ENCODE measurements at regions not wholly inside any gene's neighbourhood (a gene's known extent, or its start where the extent isn't known, plus 50 kb on each side); places are given as distances from the start of the nearest gene placed in this dataset.

DNA sequence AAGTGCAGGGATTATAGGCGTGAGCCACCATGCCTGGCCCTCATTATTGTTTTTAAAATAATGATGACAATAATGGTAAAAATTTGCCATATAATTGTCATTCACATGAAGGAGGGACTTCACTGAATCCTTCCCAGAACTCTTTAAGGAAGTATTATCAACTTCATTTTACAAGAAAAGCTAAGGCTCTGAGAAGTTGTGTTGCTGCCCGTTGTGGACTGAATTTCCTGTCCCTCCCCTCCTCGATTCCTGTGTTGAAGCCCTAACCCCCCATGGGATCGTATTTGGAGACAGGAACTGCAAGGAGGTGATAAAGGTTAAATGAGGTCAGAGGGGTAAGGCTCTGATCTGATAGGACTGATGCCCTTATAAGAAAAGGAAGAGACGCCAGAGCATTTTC lies 458.0 kb downstream of the HAPSTR1 start:
- ATAC-seq (ENCODE audit: poor library complexity) (no peak), DNase-seq (no peak)
- intact Hi-C loops (cut with DNase I), result no loop called here

DNA sequence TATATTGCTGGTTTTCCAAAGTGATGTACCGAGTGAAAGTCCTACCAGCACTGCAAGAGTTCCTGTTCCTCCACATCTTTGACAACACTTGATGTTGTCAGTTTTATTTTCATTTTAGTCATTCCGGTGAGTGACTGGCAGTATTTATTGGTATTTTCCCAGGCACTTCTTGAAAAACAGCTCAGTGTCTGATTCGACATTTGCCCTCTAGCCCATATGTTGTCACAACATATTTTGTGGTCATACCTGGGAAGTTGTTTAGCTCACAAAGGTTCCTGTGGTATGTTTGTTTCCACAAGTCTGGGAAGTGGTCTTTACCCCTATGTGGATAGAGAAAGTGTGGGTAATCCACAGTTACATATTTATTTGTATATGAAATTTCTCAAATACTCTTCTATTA lies 463.6 kb downstream of the HAPSTR1 start:
- no peak for DNase-seq
- no peak for ATAC-seq (ENCODE audit: poor library complexity)
- intact Hi-C loops (cut with DNase I), result no loop called here

DNA sequence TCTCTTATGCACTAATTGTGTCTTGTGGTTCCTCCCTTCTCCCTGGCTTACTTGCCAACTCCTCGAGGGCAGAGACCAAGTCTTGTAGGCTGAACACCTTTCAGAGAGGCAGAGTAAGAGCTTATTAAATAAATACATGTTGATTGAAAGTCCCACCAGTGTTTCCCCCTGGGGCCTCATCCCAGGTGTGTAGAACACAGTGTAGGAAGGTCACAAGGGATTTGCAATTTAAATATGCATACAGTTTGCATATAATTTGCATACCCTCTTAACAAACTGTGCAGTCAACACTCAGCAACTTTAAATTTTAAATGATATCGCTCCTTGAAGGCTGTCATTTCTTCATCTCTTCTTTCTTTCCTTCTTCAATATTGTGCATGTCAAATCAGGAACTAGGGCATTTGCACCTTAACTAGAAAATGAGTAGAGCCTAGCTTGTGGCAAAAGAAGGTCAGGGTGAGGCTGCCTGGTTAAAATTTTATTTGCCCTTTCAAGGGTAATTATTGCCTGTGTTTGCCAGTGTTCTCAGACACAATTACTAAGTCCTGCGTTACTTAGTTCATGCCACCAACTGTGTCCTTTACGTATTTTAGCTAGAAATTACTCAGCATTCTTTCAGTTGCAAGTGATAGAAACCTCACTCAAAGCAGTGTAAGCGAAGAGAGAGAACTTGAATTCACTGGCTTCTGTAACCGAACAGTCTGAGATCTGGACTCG lies 465.7 kb downstream of the HAPSTR1 start:
- no peak for ATAC-seq (ENCODE audit: poor library complexity)
- intact Hi-C loops (cut with DNase I), result no loop called here

DNA sequence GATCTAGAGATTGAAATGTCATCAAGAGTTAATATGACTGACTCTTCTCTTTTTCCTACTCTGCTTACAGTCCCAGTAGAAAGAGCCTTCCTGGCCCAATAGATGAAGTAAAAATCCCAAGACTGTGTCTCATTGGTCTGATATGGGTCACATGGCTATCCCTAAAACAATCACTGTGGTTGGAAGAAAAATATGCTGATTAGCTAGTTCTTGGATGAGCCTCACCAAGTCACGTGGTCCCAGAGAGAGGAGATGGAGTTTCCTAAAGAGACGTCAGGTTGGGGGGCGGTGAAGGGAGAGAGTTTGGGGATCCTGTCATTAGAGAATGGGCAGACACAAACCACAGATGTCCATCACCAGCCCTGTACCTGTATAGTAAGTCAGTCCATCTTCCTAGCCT lies 466.3 kb downstream of the HAPSTR1 start:
- ATAC-seq (ENCODE audit: poor library complexity), result no peak

More for the DNA sequence above, 465.7 kb downstream of the HAPSTR1 start:
- no peak for DNase-seq

DNA sequence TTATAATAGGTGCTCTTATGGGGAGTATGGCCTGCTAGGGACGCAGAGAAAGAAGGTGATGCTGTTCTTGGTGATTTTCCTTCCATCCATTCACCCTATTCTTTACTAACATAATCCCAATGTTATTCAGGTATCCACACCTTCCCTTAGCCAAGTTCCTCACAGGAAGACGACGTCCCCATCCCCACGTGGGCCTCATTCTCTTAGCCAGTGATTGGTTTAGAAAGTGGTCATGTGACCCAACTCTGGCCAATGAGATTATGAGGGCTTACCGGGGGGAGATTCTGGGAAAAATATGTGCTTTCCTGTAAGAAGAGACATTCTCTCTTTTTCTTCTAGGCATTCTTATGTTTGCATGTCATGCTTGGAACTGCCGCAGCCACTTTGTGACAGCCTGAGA lies 474.7 kb downstream of the HAPSTR1 start:
- DNase-seq (no peak), ATAC-seq (ENCODE audit: poor library complexity) (no peak)
- intact Hi-C loops (cut with DNase I), result no loop called here

More for the DNA sequence above, 466.3 kb downstream of the HAPSTR1 start:
- intact Hi-C loops (cut with DNase I), result no loop called here
- no peak for DNase-seq

DNA sequence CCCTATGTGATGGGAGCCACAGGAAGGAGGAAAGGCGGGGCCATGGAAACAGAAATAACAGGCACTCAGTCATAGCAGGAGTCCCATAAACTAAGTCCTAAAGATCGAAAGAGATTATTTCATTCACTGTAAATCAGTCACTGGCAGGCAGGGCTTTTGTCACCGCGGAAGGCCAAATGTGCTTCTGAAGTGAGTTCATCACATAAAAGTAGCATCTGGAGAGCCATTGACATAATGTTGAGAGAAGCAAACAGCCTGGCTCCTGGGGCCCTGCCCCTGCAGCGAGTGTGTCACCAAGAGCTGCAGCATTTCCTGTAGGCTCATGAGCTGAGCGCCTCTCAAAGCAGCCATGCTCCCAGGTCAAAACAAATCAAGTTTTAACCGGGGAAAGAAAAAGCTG lies 476.2 kb downstream of the HAPSTR1 start:
- ATAC-seq (ENCODE audit: poor library complexity), result no peak
- intact Hi-C loops (cut with DNase I), result no loop called here
- DNase-seq, result no peak

DNA sequence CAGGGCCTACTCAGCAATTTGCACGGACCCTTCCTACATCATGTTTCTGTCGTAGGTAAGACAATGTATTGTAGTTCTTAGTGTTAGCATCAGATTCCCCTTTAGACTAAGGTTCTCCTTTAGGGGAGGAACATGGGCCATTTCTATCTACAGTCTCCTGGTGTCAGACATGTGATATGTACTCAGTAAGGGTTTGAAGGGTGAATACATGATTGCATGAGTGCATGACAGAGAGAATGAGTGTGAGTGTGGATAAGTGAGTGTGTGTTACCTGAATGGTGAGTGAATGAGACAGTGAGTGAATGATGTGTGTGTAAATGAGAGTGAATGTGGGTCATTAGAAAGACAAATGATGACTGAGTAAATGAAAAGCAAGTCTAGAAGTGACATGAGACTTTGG lies 476.8 kb downstream of the HAPSTR1 start:
- intact Hi-C loops (cut with DNase I), result no loop called here
- DNase-seq (no peak), ATAC-seq (ENCODE audit: poor library complexity) (no peak)

DNA sequence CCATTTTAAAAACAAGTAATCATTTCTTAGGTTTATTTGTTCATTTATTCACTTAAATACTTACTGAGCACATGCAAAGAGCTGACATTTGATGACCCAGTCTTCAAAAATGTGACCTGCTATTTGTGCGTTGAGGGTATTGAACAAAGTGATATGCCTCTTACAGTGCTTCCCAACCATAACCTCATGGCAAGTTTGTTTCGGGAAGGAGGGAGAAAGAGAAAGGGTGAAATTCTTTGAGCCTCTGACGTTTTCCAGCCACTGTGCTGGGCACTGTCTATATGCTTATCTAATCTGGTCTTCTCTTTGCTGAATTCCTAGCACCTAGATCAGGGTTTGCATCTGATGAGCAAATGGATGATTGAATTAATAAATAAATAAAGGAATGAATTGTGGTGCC lies 479.1 kb downstream of the HAPSTR1 start:
- DNase-seq, result no peak
- no peak for ATAC-seq (ENCODE audit: poor library complexity)
- intact Hi-C loops (cut with DNase I), result no loop called here

DNA sequence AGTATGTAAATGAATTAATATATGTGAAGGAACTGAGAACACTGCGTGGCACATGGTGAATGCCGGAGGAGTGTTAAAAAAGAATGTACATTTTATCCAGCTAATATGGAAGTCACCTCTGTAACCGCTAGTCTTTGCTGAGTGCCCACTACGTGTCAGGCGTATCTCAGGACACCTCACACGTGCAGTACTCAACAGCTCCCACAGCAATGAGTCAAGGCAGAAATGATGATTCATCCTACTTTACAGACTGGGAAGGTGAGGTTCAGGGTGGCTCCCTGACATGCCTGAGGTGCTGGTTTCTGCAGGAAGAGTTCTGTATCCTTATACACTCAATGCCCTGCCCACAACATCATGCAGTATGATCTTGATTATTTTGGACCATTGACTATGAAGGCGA lies 487.0 kb downstream of the HAPSTR1 start:
- DNase-seq (no peak), ATAC-seq (ENCODE audit: poor library complexity) (no peak)
- intact Hi-C loops (cut with DNase I), result no loop called here

DNA sequence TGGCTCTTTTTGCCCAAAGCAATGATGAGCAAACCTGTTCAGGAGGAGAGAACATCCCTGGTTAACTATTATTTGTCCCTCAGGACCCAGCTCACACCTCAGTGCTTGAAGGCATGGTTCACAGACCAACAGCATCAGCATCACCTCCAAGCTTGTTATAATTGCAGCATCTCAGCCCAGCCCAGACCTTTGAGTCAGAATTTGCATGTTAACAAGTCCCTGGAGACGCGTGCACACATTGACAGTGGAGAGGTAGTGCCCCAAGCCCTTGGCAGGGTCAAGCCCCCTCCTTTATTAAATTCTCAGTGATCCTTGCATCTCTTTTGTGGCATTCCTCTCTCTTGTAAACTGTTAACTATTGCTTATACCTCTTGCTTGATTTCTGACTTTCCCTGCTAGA lies 488.6 kb downstream of the HAPSTR1 start:
- DNase-seq, result no peak
- intact Hi-C loops (cut with DNase I), result no loop called here
- ATAC-seq (ENCODE audit: poor library complexity), result no peak

DNA sequence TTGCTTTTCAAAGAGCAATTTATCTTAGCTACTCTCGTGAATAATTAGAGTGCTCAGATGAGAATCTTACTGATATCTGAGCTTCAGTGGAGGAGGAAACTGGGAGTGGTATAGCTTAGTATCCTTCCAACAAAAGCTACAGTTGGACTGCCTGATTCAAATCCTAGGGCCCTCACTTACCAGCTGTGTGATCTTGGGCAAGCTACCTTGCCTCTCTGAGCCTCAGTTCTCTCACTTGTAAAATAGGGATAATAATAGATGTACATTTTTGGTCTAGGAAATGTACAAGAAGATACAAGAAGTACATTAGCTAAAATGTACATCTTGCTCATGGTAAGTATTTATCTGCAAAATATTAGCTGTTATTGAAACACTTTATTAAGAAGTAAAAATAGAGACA lies 502.0 kb downstream of the HAPSTR1 start:
- DNase-seq (no peak), ATAC-seq (ENCODE audit: poor library complexity) (no peak)
- intact Hi-C loops (cut with DNase I), result no loop called here

DNA sequence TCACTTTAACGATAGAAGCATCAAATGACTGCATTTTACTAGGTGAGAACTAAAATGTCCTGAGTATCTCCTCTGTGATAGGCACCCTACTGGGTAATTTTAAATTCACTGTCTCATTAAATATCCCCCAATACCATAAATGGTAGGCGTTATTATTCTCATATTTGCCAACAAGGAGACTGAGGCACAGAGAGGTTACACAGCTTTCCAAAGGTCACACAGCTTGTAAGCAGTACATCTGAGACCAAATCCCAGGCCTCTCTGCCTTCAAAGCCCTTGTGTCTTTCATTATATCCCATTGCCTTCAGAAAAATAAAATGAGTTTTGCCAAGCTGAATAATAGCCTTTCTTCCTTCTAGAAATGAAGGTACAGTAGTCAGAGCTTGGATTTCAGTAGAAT lies 502.6 kb downstream of the HAPSTR1 start:
- intact Hi-C loops (cut with DNase I), result no loop called here
- DNase-seq (no peak), ATAC-seq (ENCODE audit: poor library complexity) (no peak)

DNA sequence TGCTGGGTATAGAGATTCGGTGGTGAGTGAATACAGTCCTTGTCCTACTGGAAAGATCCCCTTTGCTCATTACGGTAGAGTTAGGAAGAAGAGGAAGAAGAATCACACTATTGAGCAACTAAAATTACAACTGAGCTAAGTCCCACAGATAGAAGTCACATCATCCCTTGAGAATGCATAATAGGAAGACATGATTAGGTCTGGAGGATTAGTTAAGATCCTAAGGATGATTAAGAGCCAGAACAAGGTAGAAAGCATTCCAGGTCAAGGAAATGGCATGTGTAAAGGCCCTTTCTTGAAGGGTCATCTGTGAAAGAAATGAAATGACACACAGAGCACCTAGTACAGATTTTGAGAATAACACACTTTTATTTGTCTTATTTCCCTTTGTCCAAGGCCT lies 503.5 kb downstream of the HAPSTR1 start:
- intact Hi-C loops (cut with DNase I), result no loop called here
- ATAC-seq (ENCODE audit: poor library complexity), result no peak
- DNase-seq, result no peak

DNA sequence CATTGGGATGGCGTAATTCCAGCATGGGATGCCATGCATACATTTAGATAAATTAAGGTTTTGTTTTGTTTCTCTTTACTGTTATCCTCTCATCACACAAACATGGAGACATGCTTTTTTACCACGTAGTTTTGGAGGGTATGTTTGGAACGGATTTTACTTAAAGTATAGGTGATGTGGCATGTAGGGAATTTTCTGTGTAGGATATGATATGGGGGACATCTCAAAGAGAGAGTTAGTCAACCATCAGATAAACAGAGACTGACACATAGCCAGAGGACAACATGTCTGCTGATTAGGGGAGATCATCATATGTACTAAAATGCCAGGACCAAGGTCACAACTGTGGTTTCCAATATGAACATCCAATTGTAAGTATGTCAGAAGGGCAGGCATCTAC lies 503.9 kb downstream of the HAPSTR1 start:
- ATAC-seq (ENCODE audit: poor library complexity) (no peak), DNase-seq (no peak)
- intact Hi-C loops (cut with DNase I), result no loop called here

DNA sequence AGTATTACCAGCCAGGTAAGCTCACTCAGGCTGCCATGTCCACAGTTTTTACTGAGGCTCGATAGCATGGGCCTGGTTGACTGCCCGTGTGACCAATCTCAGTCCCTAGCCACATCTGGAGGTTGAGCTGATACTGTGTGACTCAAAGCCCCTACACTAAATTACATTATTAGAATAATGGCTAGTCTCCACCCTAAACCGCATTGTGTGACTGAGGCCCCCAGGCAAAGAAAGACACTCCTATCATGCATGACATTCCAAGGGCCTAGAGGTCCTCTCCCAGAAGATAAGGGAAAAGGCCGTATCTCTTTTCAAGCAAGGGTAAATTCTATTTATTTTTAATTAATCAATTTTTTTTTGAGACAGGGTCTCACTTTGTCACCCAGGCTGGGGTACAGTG lies 505.3 kb downstream of the HAPSTR1 start:
- no peak for DNase-seq
- no peak for ATAC-seq (ENCODE audit: poor library complexity)
- intact Hi-C loops (cut with DNase I), result no loop called here

DNA sequence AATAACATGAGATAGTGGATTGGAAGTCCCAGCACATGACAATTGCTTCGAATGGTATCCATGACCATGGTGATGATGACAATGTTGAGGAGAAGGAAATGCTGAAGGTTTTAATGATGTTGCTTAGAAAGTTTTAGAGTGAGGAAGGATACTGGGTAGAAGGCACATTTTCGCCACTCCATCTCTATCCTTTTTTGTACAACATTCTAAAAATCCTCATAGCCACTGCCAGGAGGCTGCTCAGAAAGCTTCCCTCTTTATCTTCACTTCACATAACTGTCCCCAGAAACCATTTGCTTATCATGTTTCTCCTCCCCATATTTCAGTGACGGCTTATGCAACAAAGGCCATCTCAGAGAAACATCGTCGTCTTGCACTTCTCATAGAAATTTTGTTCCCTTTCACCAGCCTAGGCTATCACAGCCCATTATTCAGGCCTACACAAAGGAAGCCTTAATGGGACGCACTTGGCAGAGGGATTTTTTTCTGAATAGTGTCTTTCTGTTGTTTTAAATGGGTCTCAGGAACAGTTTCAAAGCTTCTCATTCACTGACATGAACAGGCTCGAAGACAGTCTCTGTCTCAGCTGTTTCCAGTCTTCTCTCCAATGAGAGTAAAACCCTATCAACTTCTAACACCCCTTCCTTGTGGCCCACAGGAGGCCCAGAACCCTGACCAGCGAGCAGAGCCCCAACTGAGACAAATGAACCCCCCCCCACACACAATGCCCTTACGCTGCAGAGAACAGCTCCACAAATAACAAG lies 506.7 kb downstream of the HAPSTR1 start:
- DNase-seq (no peak), ATAC-seq (ENCODE audit: poor library complexity) (no peak)
- intact Hi-C loops (cut with DNase I), result no loop called here

DNA sequence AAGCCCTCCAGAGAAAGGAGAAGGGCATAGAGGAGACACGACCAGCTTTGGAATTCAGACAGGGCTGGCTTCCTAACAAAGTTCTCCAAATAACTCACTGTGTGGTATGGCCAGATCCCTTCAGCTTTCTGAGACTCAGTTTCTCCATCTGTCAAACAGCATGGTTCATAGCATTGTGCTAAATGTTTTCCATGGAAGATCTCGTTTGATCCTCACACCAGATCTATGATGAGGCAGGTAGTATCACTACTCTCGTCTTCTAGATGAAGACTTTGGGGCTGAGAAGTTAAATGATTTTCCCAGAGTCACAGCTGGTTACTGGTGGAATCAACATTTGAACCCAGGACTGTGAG lies 507.3 kb downstream of the HAPSTR1 start:
- ATAC-seq (ENCODE audit: poor library complexity), result no peak
- intact Hi-C loops (cut with DNase I), result no loop called here

DNA sequence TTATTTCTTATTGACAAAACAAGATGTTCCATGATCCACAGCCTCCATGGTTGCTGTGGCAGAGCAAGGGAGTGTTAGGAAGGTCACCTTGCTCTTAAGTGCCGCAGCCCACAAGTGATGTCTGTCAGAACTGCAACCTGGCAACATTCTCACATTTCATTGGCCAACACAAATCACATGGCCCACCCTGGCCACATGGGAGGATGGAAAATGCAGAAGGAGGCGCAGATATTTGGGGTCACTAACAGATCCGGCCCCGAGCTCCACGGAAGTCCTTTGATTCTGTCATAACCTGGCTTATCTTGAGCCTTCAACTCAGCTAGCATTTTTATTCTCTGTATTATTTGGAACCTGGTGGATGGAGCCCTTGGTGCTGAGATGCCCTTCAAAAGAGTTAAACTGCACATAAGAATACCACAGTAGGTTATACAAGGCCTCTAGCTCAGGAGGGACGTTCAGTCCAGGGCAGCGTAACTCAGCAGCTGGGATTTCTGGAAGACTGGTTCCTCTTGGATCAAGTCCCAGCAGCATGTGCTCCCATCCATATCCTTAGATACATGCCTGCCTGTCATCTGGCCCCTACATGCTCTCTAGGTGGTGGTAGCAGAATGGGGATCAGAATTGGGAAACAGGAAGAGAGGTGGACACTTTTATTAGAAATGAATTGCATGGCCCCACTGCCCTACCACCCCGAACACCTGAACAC lies 508.1 kb downstream of the HAPSTR1 start:
- DNase-seq (no peak), ATAC-seq (ENCODE audit: poor library complexity) (no peak)
- intact Hi-C loops (cut with DNase I), result no loop called here

More for the DNA sequence above, 507.3 kb downstream of the HAPSTR1 start:
- DNase-seq, result no peak

DNA sequence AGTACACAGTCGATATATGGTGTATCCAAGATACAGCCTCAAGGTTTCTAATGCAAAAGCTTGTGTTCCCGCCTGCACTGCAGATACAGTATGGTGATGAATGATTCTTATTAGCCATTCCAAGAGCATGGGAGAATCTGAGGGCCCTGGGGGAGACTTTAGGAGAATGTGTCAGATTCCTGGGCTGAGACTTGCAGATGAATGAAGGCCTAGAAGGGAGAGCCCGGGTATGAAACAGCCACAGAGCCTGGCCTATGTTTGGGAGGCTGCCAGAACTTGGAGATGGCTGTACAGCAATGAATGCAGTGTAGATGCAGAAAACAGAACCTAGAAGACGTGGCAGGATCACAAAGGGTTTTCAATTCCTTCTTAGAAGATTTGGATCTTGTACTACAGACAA lies 510.7 kb downstream of the HAPSTR1 start:
- intact Hi-C loops (cut with DNase I), result no loop called here
- ATAC-seq (ENCODE audit: poor library complexity) (no peak), DNase-seq (no peak)

DNA sequence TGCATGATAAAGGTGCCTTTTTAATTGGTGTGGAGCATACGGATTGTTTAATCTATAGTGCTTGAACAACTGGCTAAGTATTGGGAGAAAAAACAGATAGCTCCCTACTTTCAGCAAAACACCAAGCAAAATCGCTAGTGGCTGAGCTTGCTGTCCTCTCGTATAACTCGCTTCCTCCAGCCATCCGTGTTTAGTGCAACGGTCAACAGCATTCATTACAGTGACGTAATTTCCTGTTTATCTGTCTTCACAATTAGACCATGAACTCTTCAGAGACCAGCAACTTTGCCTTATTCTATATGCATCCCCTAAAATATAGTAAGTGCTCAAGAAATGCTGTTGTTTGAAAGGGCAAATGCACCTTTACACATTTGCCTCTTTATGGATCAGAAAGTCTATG lies 511.9 kb downstream of the HAPSTR1 start:
- ATAC-seq (ENCODE audit: poor library complexity) (no peak), DNase-seq (no peak)
- intact Hi-C loops (cut with DNase I), result no loop called here
